H1 (cell line): ENCODE measurements at regions not wholly inside any gene's neighbourhood (a gene's known extent, or its start where the extent isn't known, plus 50 kb on each side); places are given as distances from the start of the nearest gene placed in this dataset.

Experiments
- CTCF ChIA-PET: fragments of 300-600 bp; sonication (Branson Sonifier 250); formaldehyde crosslinking; loops from one replicate; lab custom pipeline; 2021; ENCODE audit not compliant: partially characterized antibody; lab: Charles Lee
- POLR2A ChIA-PET: fragments of 300-600 bp; sonication (Branson Sonifier 250); formaldehyde crosslinking; loops from one replicate; lab custom pipeline; 2021; ENCODE audit warnings: inconsistent platforms; ENCODE audit not compliant: partially characterized antibody; lab: Charles Lee
- DNase-seq, 2 experiments: peaks; one replicate each; pipeline versions ENCODE4 v3.0.0 to v3.0.0-alpha.2; 2010 to 2022; ENCODE audit warnings: low spot score in 2 of 2, low read depth in 1 of 2, mixed read lengths in 1 of 2
- FAIRE-seq: peaks from 2 replicates; lab custom pipeline; 2011; peaks lifted over from hg19 to GRCh38; lab: Jason Lieb, UNC
- H2AFZ ChIP-seq: 2 replicates; pipeline ENCODE4 v1.8.1; 2012; ENCODE audit warnings: low read length, inconsistent platforms
- H2AK5ac ChIP-seq: 2 replicates; pipeline ENCODE4 v1.6.1; 2013; ENCODE audit warnings: low read depth, low read length
- H2BK120ac ChIP-seq: replicated peaks from 2 replicates; pipeline ENCODE3; 2013; ENCODE audit warnings: low read depth, low read length, inconsistent platforms
- H2BK12ac ChIP-seq: 2 replicates; pipeline ENCODE4 v1.6.1; 2013; ENCODE audit warnings: low read depth, low read length
- H2BK15ac ChIP-seq: 2 replicates; pipeline ENCODE4 v1.6.1; 2013; ENCODE audit warnings: low read length
- H2BK20ac ChIP-seq: 2 replicates; pipeline ENCODE4 v1.6.1; 2013; ENCODE audit warnings: low read length
- H2BK5ac ChIP-seq: 2 replicates; pipeline ENCODE4 v1.6.1; 2013; ENCODE audit warnings: low read depth, low read length
- H3K14ac ChIP-seq: 2 replicates; pipeline ENCODE4 v1.6.1; 2013; ENCODE audit warnings: inconsistent platforms; ENCODE audit not compliant: insufficient read length
- H3K18ac ChIP-seq: 2 replicates; pipeline ENCODE4 v1.6.1; 2013; ENCODE audit warnings: low read length; ENCODE audit errors: extremely low read depth
- H3K23ac ChIP-seq: 2 replicates; pipeline ENCODE4 v1.6.1; 2013; ENCODE audit warnings: inconsistent platforms; ENCODE audit not compliant: insufficient read length
- H3K23me2 ChIP-seq: 2 replicates; pipeline ENCODE4 v1.6.1; 2013; ENCODE audit warnings: low read depth, low read length
- H3K27ac ChIP-seq: 2 replicates; pipeline ENCODE4 v1.6.1; 2011; ENCODE audit warnings: low read depth, low read length, inconsistent platforms
- H3K27me3 ChIP-seq, 4 experiments: replicated peaks in 1 of 4; 1 replicate in 1 of 4; 2 replicates in 3 of 4; pipeline versions ENCODE4 v1.6.1 to v1.8.1; 2011 to 2013; ENCODE audit warnings: low read length in 3 of 4, mild to moderate bottlenecking in 3 of 4, inconsistent platforms in 2 of 4, mixed read lengths in 2 of 4, moderate library complexity in 1 of 4; ENCODE audit not compliant: control insufficient read depth in 3 of 4, insufficient read depth in 3 of 4; ENCODE audit errors: extremely low read depth in 1 of 4
- H3K36me3 ChIP-seq, 4 experiments: 2 replicates each; pipeline versions ENCODE4 v1.6.1 to v1.8.1; 2011 to 2013; ENCODE audit warnings: mild to moderate bottlenecking in 4 of 4, low read length in 3 of 4, moderate library complexity in 2 of 4, control low read depth in 1 of 4, inconsistent platforms in 1 of 4; ENCODE audit not compliant: insufficient read depth in 4 of 4, control insufficient read depth in 2 of 4
- H3K4ac ChIP-seq: replicated peaks from 2 replicates; pipeline ENCODE3; 2013; ENCODE audit warnings: low read length, low read depth, mixed read lengths, inconsistent platforms; ENCODE audit not compliant: insufficient read length
- H3K4me1 ChIP-seq, 4 experiments: replicated peaks in 1 of 4; 1 replicate in 1 of 4; 2 replicates in 3 of 4; pipeline versions ENCODE4 v1.6.1 to v1.8.1; 2011 to 2013; ENCODE audit warnings: low read length in 3 of 4, inconsistent platforms in 2 of 4, mixed read lengths in 1 of 4; ENCODE audit not compliant: insufficient read depth in 4 of 4, control insufficient read depth in 3 of 4
- H3K4me2 ChIP-seq, 2 experiments: 2 replicates each; pipeline versions ENCODE4 v1.6.1 to v1.8.1; 2011 to 2013; ENCODE audit warnings: low read depth in 2 of 2, low read length in 2 of 2, control low read depth in 1 of 2, inconsistent platforms in 1 of 2, mild to moderate bottlenecking in 1 of 2; ENCODE audit not compliant: insufficient read depth in 1 of 2
- H3K4me3 ChIP-seq, 4 experiments: fragments of 200-600, 300-600 bp in 1 of 4; sonication (generic), shearing (Covaris generic), sonication (Bioruptor Twin) in 1 of 4; 2 replicates each; pipeline versions ENCODE4 v1.5.1 to v1.8.1; 2011 to 2016; ENCODE audit warnings: low read length in 4 of 4, low read depth in 3 of 4, control low read depth in 2 of 4, inconsistent platforms in 2 of 4, mild to moderate bottlenecking in 2 of 4, mixed read lengths in 1 of 4, moderate library complexity in 1 of 4; ENCODE audit not compliant: insufficient read depth in 2 of 4; ENCODE audit errors: extremely low read depth in 1 of 4
- H3K56ac ChIP-seq: replicated peaks from 2 replicates; pipeline ENCODE3; 2013; ENCODE audit warnings: low read depth, mild to moderate bottlenecking, mixed read lengths, low read length, inconsistent platforms; ENCODE audit not compliant: insufficient read length
- H3K79me1 ChIP-seq: 2 replicates; pipeline ENCODE4 v1.6.1; 2013; ENCODE audit warnings: low read depth, low read length, control low read depth
- H3K79me2 ChIP-seq, 2 experiments: 2 replicates each; pipeline versions ENCODE4 v1.6.1 to v1.8.1; 2012 to 2013; ENCODE audit warnings: low read length in 2 of 2, mild to moderate bottlenecking in 2 of 2, inconsistent platforms in 1 of 2; ENCODE audit not compliant: insufficient read depth in 2 of 2, control insufficient read depth in 1 of 2
- H3K9ac ChIP-seq, 4 experiments: replicated peaks in 1 of 4; 1 replicate in 1 of 4; 2 replicates in 3 of 4; pipeline versions ENCODE4 v1.6.1 to v1.8.1; 2011 to 2013; ENCODE audit warnings: low read depth in 3 of 4, low read length in 3 of 4, control low read depth in 2 of 4, mild to moderate bottlenecking in 2 of 4, moderate library complexity in 2 of 4, inconsistent platforms in 1 of 4; ENCODE audit errors: extremely low read depth in 1 of 4
- H3K9me3 ChIP-seq, 2 experiments: 2 replicates each; pipeline versions ENCODE4 v1.6.1 to v1.8.1; 2012 to 2013; ENCODE audit warnings: mild to moderate bottlenecking in 2 of 2, moderate library complexity in 2 of 2, control low read depth in 1 of 2, inconsistent platforms in 1 of 2, low read depth in 1 of 2, low read length in 1 of 2, mixed read lengths in 1 of 2; ENCODE audit not compliant: insufficient read depth in 2 of 2
- H4K20me1 ChIP-seq, 2 experiments: replicated peaks in 1 of 2; 2 replicates each; pipeline versions ENCODE3 to v1.8.1; 2011 to 2013; ENCODE audit warnings: inconsistent platforms in 2 of 2, low read length in 2 of 2, mild to moderate bottlenecking in 1 of 2; ENCODE audit not compliant: insufficient read depth in 2 of 2, control insufficient read depth in 1 of 2
- H4K5ac ChIP-seq: 2 replicates; pipeline ENCODE4 v1.6.1; 2013; ENCODE audit warnings: low read length, low read depth, mixed read lengths, inconsistent platforms; ENCODE audit not compliant: insufficient read length
- H4K8ac ChIP-seq: 2 replicates; pipeline ENCODE4 v1.8.0; 2013; ENCODE audit warnings: mild to moderate bottlenecking, moderate library complexity, low read length, inconsistent platforms; ENCODE audit not compliant: insufficient read depth; ENCODE audit errors: extremely low read depth
- H4K91ac ChIP-seq: replicated peaks from 2 replicates; pipeline ENCODE3; 2013; ENCODE audit warnings: low read length, mixed read lengths, inconsistent platforms; ENCODE audit not compliant: insufficient read length
- BCL11A ChIP-seq, 2 experiments: IDR thresholded peaks; one replicate each; pipeline ENCODE4 v1.6.1; 2011; ENCODE audit warnings: low read depth in 2 of 2, low read length in 2 of 2, mild to moderate bottlenecking in 2 of 2
- CHD1 ChIP-seq: IDR thresholded peaks from 2 replicates; pipeline ENCODE4 v1.6.1; 2012; ENCODE audit warnings: low read depth, low read length, improper control_type of control experiment
- JUN ChIP-seq: IDR thresholded peaks from 2 replicates; pipeline ENCODE4 v1.6.1; 2011; ENCODE audit warnings: low read depth, mild to moderate bottlenecking, improper control_type of control experiment, low read length
- SP4 ChIP-seq: IDR thresholded peaks from 2 replicates; pipeline ENCODE4 v1.6.1; 2012; ENCODE audit warnings: low read length, inconsistent platforms
- TEAD4 ChIP-seq: IDR thresholded peaks from 2 replicates; pipeline ENCODE4 v1.6.1; 2012; ENCODE audit warnings: low read depth, low read length, inconsistent platforms, mixed read lengths

DNA sequence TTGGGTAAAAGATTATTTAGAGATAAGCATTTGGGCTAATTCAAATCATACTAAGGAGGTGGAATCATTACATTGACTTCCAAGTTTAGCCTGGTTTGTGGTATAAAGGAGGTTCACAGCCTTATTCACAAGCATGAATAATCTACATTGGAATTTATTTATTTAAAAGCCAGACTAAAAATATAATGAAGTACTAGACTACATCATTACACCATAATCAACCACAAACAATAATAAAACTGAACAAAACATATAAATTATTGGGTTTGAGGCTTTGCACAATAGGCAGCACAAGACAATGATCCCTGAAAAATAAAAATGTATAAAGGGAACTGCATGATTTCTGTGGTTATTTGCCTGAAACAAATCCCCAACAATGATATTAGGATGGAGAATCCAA is 314.0 kb downstream of the GBA3 start:
- H4K8ac ChIP-seq = no peak overlapping the region

More for the DNA sequence above, 314.0 kb downstream of the GBA3 start:
- no peaks in the 10 kb centered on the region for H3K36me3 ChIP-seq
- no peak overlapping the region for H3K4ac ChIP-seq
- no peak for TF ChIP-seq BCL11A (IDR thresholded peaks at IDR 0.05; ENCODE audit: low read depth in 2 of 2, low read length in 2 of 2)
- TF ChIP-seq JUN = no peak
- no peak for TF ChIP-seq CHD1
- no peak for TF ChIP-seq SP4
- TF ChIP-seq TEAD4 = no peak
- FAIRE-seq (no peak), DNase-seq (no peak)
- H3K56ac ChIP-seq = no peak overlapping the region
- ChIA-PET CTCF (no interaction called here), POLR2A (no interaction called here)
- no peaks in the 10 kb centered on the region for H4K20me1 ChIP-seq
- H2AFZ ChIP-seq = no peak overlapping the region
- H4K91ac ChIP-seq = no peak overlapping the region
- H3K9me3 ChIP-seq = no peaks in the 10 kb centered on the region
- H3K4me1 ChIP-seq = no peaks in the 10 kb centered on the region
- H3K4me3 ChIP-seq = no peak overlapping the region
- H3K4me2 ChIP-seq = no peak overlapping the region
- no peaks in the 10 kb centered on the region for H3K79me2 ChIP-seq
- no peak overlapping the region for H2BK120ac ChIP-seq
- no peak overlapping the region for H2BK15ac ChIP-seq
- H2BK5ac ChIP-seq = no peak overlapping the region
- no peak overlapping the region for H3K14ac ChIP-seq
- no peak overlapping the region for H2AK5ac ChIP-seq
- H2BK20ac ChIP-seq = no peak overlapping the region
- H4K5ac ChIP-seq = no peak overlapping the region
- H3K27ac ChIP-seq = no peak overlapping the region
- no peaks in the 10 kb centered on the region for H3K27me3 ChIP-seq
- H3K23me2 ChIP-seq = no peaks in the 10 kb centered on the region
- H3K9ac ChIP-seq = no peak overlapping the region
- H3K79me1 ChIP-seq = no peaks in the 10 kb centered on the region
- H3K18ac ChIP-seq = no peak overlapping the region
- no peak overlapping the region for H3K23ac ChIP-seq
- H2BK12ac ChIP-seq = no peak overlapping the region
